ENCODE measurements at regions not wholly inside any gene's neighbourhood (a gene's known extent, or its start where the extent isn't known, plus 50 kb on each side); places are given as distances from the start of the nearest gene placed in this dataset.

DNA sequence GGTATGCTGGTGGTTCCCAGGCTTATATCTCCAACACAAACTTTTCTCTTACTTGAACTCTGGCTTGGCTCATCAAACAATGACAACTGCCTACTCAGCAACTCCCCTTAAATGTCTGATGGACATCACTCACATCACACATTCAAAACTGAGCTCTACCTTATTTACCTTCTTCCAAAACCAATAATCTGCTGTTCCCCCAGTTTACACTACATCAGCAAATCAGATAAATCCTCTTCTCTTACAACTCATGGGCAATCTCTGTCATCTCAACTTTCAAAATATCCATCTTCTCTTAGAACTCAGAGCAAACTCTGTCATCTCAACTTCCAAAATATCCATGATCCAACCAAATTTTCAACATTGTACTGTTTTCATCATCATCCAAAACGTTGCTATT lies 2347.9 kb upstream of the ACO1 start:
- Histone ChIP-seq H3K9me2 (replicated peaks; ENCODE audit: control insufficient read depth, low read length) (no peaks in the 10 kb centered on the region), H3K27me3 (ENCODE audit: control insufficient read depth, low read length) (no peaks in the 10 kb centered on the region), H3K4me1 (ENCODE audit: control insufficient read depth, low read length) (no peaks in the 10 kb centered on the region), H3K4me2 (ENCODE audit: low read length) (no peak overlapping the region), H4K20me1 (ENCODE audit: control insufficient read depth, insufficient read depth, low read depth, low read length) (no peaks in the 10 kb centered on the region), H3K27ac (ENCODE audit: low read depth, low read length) (no peak overlapping the region), H3K4me3 (ENCODE audit: low read length) (no peak overlapping the region), H3F3A (ENCODE audit: control insufficient read depth, insufficient read depth) (no peaks in the 10 kb centered on the region), H3K36me3 (ENCODE audit: control insufficient read depth, low read length) (no peaks in the 10 kb centered on the region), H3K9me3 (ENCODE audit: control insufficient read depth, insufficient read depth, low read length) (0 out of 2 replicates have a peak, but pooled peaks cover 4% of the 10 kb centered on the region), H3K79me2 (ENCODE audit: control insufficient read depth, low read length) (no peaks in the 10 kb centered on the region)
- TF ChIP-seq EZH2phosphoT487 (IDR thresholded peaks at IDR 0.05; ENCODE audit: borderline replicate concordance, low read length): no peak
- TF ChIP-seq, protein P1, sequence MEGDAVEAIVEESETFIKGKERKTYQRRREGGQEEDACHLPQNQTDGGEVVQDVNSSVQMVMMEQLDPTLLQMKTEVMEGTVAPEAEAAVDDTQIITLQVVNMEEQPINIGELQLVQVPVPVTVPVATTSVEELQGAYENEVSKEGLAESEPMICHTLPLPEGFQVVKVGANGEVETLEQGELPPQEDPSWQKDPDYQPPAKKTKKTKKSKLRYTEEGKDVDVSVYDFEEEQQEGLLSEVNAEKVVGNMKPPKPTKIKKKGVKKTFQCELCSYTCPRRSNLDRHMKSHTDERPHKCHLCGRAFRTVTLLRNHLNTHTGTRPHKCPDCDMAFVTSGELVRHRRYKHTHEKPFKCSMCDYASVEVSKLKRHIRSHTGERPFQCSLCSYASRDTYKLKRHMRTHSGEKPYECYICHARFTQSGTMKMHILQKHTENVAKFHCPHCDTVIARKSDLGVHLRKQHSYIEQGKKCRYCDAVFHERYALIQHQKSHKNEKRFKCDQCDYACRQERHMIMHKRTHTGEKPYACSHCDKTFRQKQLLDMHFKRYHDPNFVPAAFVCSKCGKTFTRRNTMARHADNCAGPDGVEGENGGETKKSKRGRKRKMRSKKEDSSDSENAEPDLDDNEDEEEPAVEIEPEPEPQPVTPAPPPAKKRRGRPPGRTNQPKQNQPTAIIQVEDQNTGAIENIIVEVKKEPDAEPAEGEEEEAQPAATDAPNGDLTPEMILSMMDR (IDR thresholded peaks at IDR 0.05; ENCODE audit: low read depth, low read length, poor library complexity, severe bottlenecking): no peak

DNA sequence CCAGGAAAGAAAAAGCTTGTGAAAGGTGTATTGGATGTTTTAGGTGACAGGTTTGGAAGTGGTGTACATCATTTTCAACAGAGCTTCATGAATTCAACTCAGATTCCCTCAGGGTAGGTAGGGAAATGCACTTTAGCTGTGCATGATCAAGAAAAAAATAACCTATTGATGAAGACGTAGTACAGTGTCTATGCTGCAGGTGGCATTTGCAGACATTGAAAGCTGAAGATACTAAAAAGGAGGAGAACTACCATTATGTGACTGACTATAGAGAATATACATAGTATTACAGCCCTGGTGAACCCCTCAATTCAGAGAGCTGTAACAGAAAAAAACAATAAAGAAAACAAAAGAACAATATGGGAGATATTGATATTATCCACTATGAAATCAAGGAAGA lies 2344.7 kb upstream of the ACO1 start:
- no peak overlapping the region for H3K27ac ChIP-seq (ENCODE audit: low read depth, low read length)
- no peaks in the 10 kb centered on the region for H3K36me3 ChIP-seq (ENCODE audit: control insufficient read depth, low read length)
- H3K9me2 ChIP-seq (replicated peaks; ENCODE audit: control insufficient read depth, low read length): no peaks in the 10 kb centered on the region
- H3F3A ChIP-seq (ENCODE audit: control insufficient read depth, insufficient read depth): no peaks in the 10 kb centered on the region
- TF ChIP-seq, protein P1 (IDR thresholded peaks at IDR 0.05; ENCODE audit: low read depth, low read length, poor library complexity, severe bottlenecking): no peak
- no peak for TF ChIP-seq EZH2phosphoT487 (IDR thresholded peaks at IDR 0.05; ENCODE audit: borderline replicate concordance, low read length)
- no peak overlapping the region for H3K4me2 ChIP-seq (ENCODE audit: low read length)
- no peaks in the 10 kb centered on the region for H4K20me1 ChIP-seq (ENCODE audit: control insufficient read depth, insufficient read depth, low read depth, low read length)
- H3K79me2 ChIP-seq (ENCODE audit: control insufficient read depth, low read length): no peaks in the 10 kb centered on the region
- no peaks in the 10 kb centered on the region for H3K4me1 ChIP-seq (ENCODE audit: control insufficient read depth, low read length)
- no peaks in the 10 kb centered on the region for H3K27me3 ChIP-seq (ENCODE audit: control insufficient read depth, low read length)
- H3K4me3 ChIP-seq (ENCODE audit: low read length): no peak overlapping the region
- H3K9me3 ChIP-seq (ENCODE audit: control insufficient read depth, insufficient read depth, low read length): no peaks in the 10 kb centered on the region

- Histone ChIP-seq H3K27ac (ENCODE audit: low read depth, low read length) (no peak overlapping the region), H3K9me3 (ENCODE audit: control insufficient read depth, insufficient read depth, low read length) (no peaks in the 10 kb centered on the region), H3K4me3 (ENCODE audit: low read length) (no peak overlapping the region), H3K4me1 (ENCODE audit: control insufficient read depth, low read length) (no peaks in the 10 kb centered on the region), H3K27me3 (ENCODE audit: control insufficient read depth, low read length) (no peaks in the 10 kb centered on the region), H3K4me2 (ENCODE audit: low read length) (no peak overlapping the region), H3K36me3 (ENCODE audit: control insufficient read depth, low read length) (no peaks in the 10 kb centered on the region), H3K79me2 (ENCODE audit: control insufficient read depth, low read length) (no peaks in the 10 kb centered on the region), H3F3A (ENCODE audit: control insufficient read depth, insufficient read depth) (no peaks in the 10 kb centered on the region), H4K20me1 (ENCODE audit: control insufficient read depth, insufficient read depth, low read depth, low read length) (no peaks in the 10 kb centered on the region), H3K9me2 (replicated peaks; ENCODE audit: control insufficient read depth, low read length) (no peaks in the 10 kb centered on the region)
- TF ChIP-seq EZH2phosphoT487 (IDR thresholded peaks at IDR 0.05; ENCODE audit: borderline replicate concordance, low read length): no peak
- TF ChIP-seq, protein P1 (IDR thresholded peaks at IDR 0.05; ENCODE audit: low read depth, low read length, poor library complexity, severe bottlenecking): no peak
Measured at GRCh38 chr9:30048396-30048795, 2336.0 kb upstream of the ACO1 start.

DNA sequence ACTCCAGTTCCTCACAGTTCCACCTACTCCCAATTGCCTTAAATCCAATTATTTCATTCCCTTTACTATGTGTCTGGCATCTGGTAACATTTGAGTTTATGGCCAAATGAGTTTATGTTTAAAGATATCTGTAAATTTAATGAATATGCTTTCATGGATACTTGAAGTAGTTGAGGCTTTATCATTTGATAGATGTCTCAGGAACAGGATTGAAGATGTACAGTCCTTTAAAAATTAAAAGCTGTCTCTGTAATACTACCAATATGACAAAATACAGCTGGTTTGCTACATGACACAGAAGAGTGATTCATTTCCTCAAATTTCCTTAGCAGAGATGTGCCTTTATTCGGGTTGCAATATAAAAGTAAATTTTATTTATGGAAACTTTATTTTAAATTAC lies 2326.0 kb upstream of the ACO1 start:
- Histone ChIP-seq H3F3A (ENCODE audit: control insufficient read depth, insufficient read depth) (no peaks in the 10 kb centered on the region), H3K36me3 (ENCODE audit: control insufficient read depth, low read length) (no peaks in the 10 kb centered on the region), H3K4me3 (ENCODE audit: low read length) (no peak overlapping the region), H3K4me2 (ENCODE audit: low read length) (no peak overlapping the region), H3K4me1 (ENCODE audit: control insufficient read depth, low read length) (no peaks in the 10 kb centered on the region), H4K20me1 (ENCODE audit: control insufficient read depth, insufficient read depth, low read depth, low read length) (no peaks in the 10 kb centered on the region), H3K27ac (ENCODE audit: low read depth, low read length) (no peak overlapping the region), H3K9me3 (ENCODE audit: control insufficient read depth, insufficient read depth, low read length) (no peaks in the 10 kb centered on the region), H3K79me2 (ENCODE audit: control insufficient read depth, low read length) (no peaks in the 10 kb centered on the region), H3K27me3 (ENCODE audit: control insufficient read depth, low read length) (no peaks in the 10 kb centered on the region), H3K9me2 (replicated peaks; ENCODE audit: control insufficient read depth, low read length) (no peaks in the 10 kb centered on the region)
- TF ChIP-seq EZH2phosphoT487 (IDR thresholded peaks at IDR 0.05; ENCODE audit: borderline replicate concordance, low read length): no peak
- TF ChIP-seq, protein P1 (IDR thresholded peaks at IDR 0.05; ENCODE audit: low read depth, low read length, poor library complexity, severe bottlenecking): no peak

Measured in DOHH2 (cell line).